Endothelial cell of umbilical vein (primary cell): ENCODE measurements at regions not wholly inside any gene's neighbourhood (a gene's known extent, or its start where the extent isn't known, plus 50 kb on each side); places are given as distances from the start of the nearest gene placed in this dataset.

ENCODE experiments used
- BruUV-seq: library from RNA; stranded (reverse); fragments of 400-500 nt; replicated peaks from 2 replicates; lab custom pipeline; 2021; lab: Mats Ljungman, UMichigan
- CTCF ChIA-PET: fragments of 300-600, 350-600 bp; sonication (Branson Sonifier 250); formaldehyde crosslinking; loops from one replicate; lab custom pipeline; 2021; ENCODE audit warnings: antibody characterized with exemption, inconsistent platforms; lab: Charles Lee
- POLR2A ChIA-PET: fragments of 300-600, 350-600 bp; sonication (Branson Sonifier 250); formaldehyde crosslinking; loops from one replicate; lab custom pipeline; 2021; ENCODE audit warnings: antibody characterized with exemption, inconsistent platforms; lab: Charles Lee
- DNase-seq: peaks from one replicate; pipeline ENCODE4 v3.0.0-alpha.2; 2011; ENCODE audit warnings: low read depth, low spot score
- FAIRE-seq: peaks from 2 replicates; lab custom pipeline; 2011; peaks lifted over from hg19 to GRCh38; lab: Jason Lieb, UNC
- H2AFZ ChIP-seq: 2 replicates; pipeline ENCODE4 v1.6.0; 2012; ENCODE audit warnings: low read depth, low read length, control low read depth, inconsistent platforms
- H3K27ac ChIP-seq: 2 replicates; pipeline ENCODE4 v1.5.1; 2011; ENCODE audit warnings: low read depth, mild to moderate bottlenecking, control low read depth, low read length, moderate library complexity; ENCODE audit not compliant: insufficient read depth
- H3K27me3 ChIP-seq, 2 experiments: 2 replicates each; pipeline versions ENCODE4 v1.6.0 to v1.6.1; 2011; ENCODE audit warnings: low read length in 2 of 2, mixed read lengths in 1 of 2; ENCODE audit not compliant: control insufficient read depth in 2 of 2, insufficient read depth in 2 of 2
- H3K36me3 ChIP-seq, 2 experiments: 2 replicates in 1 of 2; 3 replicates in 1 of 2; pipeline ENCODE4 v1.5.1; 2011; ENCODE audit warnings: low read length in 2 of 2, mild to moderate bottlenecking in 1 of 2, moderate library complexity in 1 of 2; ENCODE audit not compliant: control insufficient read depth in 2 of 2, insufficient read depth in 2 of 2; ENCODE audit errors: extremely low read depth in 1 of 2
- H3K4me1 ChIP-seq: 3 replicates; pipeline ENCODE4 v1.5.1; 2011; ENCODE audit warnings: mild to moderate bottlenecking, low read length; ENCODE audit not compliant: control insufficient read depth, insufficient read depth; ENCODE audit errors: extremely low read depth
- H3K4me2 ChIP-seq: 2 replicates; pipeline ENCODE4 v1.6.1; 2011; ENCODE audit warnings: low read length, control low read depth, mixed read lengths; ENCODE audit not compliant: insufficient read depth
- H3K4me3 ChIP-seq, 3 experiments: fragments of 200-600 bp in 1 of 3; sonication (generic), shearing (Covaris generic) in 1 of 3; replicated peaks in 1 of 3; 2 replicates each; pipeline ENCODE4 v1.5.1; 2011 to 2016; ENCODE audit warnings: control low read depth in 3 of 3, low read length in 3 of 3, mild to moderate bottlenecking in 2 of 3, inconsistent platforms in 1 of 3, low read depth in 1 of 3, moderate library complexity in 1 of 3; ENCODE audit not compliant: insufficient read depth in 1 of 3
- H3K79me2 ChIP-seq: 2 replicates; pipeline ENCODE4 v1.6.0; 2012; ENCODE audit warnings: low read length, inconsistent platforms; ENCODE audit not compliant: control insufficient read depth, insufficient read depth
- H3K9ac ChIP-seq: replicated peaks from 2 replicates; pipeline ENCODE3; 2011; ENCODE audit warnings: low read length, control low read depth; ENCODE audit not compliant: insufficient read depth; ENCODE audit errors: extremely low read depth
- H3K9me1 ChIP-seq: replicated peaks from 3 replicates; pipeline ENCODE4 v1.6.0; 2011; ENCODE audit warnings: mild to moderate bottlenecking, low read length; ENCODE audit not compliant: control insufficient read depth, insufficient read depth; ENCODE audit errors: extremely low read depth
- H3K9me3 ChIP-seq: replicated peaks from 2 replicates; pipeline ENCODE4 v1.5.1; 2012; ENCODE audit warnings: low read length, inconsistent platforms; ENCODE audit not compliant: control insufficient read depth, insufficient read depth
- H4K20me1 ChIP-seq: replicated peaks from 2 replicates; pipeline ENCODE3; 2011; ENCODE audit warnings: mild to moderate bottlenecking, low read length; ENCODE audit not compliant: control insufficient read depth, insufficient read depth; ENCODE audit errors: extremely low read depth
- EZH2 ChIP-seq: IDR thresholded peaks from 2 replicates; pipeline ENCODE4 v1.6.1; 2012; ENCODE audit warnings: borderline replicate concordance, low read depth, mild to moderate bottlenecking, moderate library complexity, low read length, inconsistent platforms; ENCODE audit not compliant: severe bottlenecking
- FOS ChIP-seq: IDR thresholded peaks from 2 replicates; pipeline ENCODE4 v1.6.1; 2011; ENCODE audit warnings: mild to moderate bottlenecking, low read length, moderate library complexity, borderline replicate concordance; ENCODE audit not compliant: insufficient read depth
- GATA2 ChIP-seq: IDR thresholded peaks from 2 replicates; pipeline ENCODE4 v1.7.0; 2011; ENCODE audit warnings: low read depth, mild to moderate bottlenecking, moderate library complexity, mixed read lengths, low read length; ENCODE audit not compliant: insufficient read length, insufficient read depth
- JUN ChIP-seq: IDR thresholded peaks from 2 replicates; pipeline ENCODE4 v1.6.1; 2011; ENCODE audit warnings: borderline replicate concordance, low read depth; ENCODE audit not compliant: insufficient read length, insufficient read depth
- MYC ChIP-seq: IDR thresholded peaks from one replicate; pipeline ENCODE4 v1.6.1; 2011; ENCODE audit warnings: mild to moderate bottlenecking, low read depth, low read length
- POLR2A ChIP-seq: IDR thresholded peaks from 2 replicates; pipeline ENCODE4 v1.6.1; 2012; ENCODE audit warnings: low read depth, mild to moderate bottlenecking, control low read depth, low read length
- POLR2AphosphoS5 ChIP-seq: IDR thresholded peaks from 2 replicates; pipeline ENCODE4 v1.6.1; 2012; ENCODE audit warnings: low read depth, mild to moderate bottlenecking, control low read depth, low read length, moderate library complexity; ENCODE audit not compliant: insufficient read depth
- dilution Hi-C: fragments of 300-500 bp; cut with MboI; formaldehyde crosslinking; loops from one replicate; pipeline ENCODE4 v1.15.0; 2019; ENCODE audit warnings: low sequenced_read_pairs; ENCODE audit not compliant: extremely low pct_ligation_motif_present
- intact Hi-C: fragments of 100-400 bp; cut with micrococcal nuclease; formaldehyde crosslinking; loops from one replicate; pipeline ENCODE4 v1.10.0; 2022
- TF ChIP-seq, protein P1 (sequence below): IDR thresholded peaks from 2 replicates; pipeline ENCODE4 v1.6.1; 2011; ENCODE audit not compliant: insufficient read depth, insufficient read length
- TF ChIP-seq, protein P2 (sequence below), 2 donors: IDR thresholded peaks; 1 replicate in 1 of 2; 2 replicates in 1 of 2; pipeline ENCODE4 v1.5.1; 2011; ENCODE audit warnings: low read length in 2 of 2, mild to moderate bottlenecking in 2 of 2, moderate library complexity in 2 of 2, control low read depth in 1 of 2, inconsistent platforms in 1 of 2, low read depth in 1 of 2; ENCODE audit not compliant: insufficient read depth in 1 of 2; ENCODE audit errors: extremely low read depth in 1 of 2

DNA sequence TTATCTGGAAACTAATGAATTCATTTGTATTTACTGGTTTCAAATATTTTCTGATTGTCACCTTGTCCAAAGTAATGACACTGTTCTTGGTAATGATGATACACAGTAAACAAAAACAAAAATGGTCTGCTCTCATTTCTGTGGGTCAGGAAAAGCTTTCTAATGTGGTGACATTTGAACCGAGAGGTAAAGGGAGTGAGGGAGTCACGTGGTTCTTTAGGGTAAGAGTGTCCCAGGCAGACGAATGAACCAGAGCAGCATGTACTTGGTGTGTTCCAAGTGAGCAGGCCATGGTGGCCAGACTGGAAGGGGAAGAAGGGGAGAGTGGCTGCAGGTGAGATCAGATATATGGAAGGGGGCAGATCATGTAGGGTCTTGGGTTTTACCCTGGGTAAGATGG, 247.0 kb upstream of the SLC30A5 start:
- DNase-seq (no peak), FAIRE-seq (no peak)
- BruUV-seq, result no TSS peak

More for the DNA sequence above, 247.0 kb upstream of the SLC30A5 start:
- H3K9ac ChIP-seq, result no peak overlapping the region
- H3K27ac ChIP-seq, result no peak overlapping the region
- no peaks in the 10 kb centered on the region for H3K79me2 ChIP-seq
- no peaks in the 10 kb centered on the region for H4K20me1 ChIP-seq
- H3K27me3 ChIP-seq, result no peaks in the 10 kb centered on the region
- H3K36me3 ChIP-seq, result no peaks in the 10 kb centered on the region
- dilution Hi-C loops (no loop called here), intact Hi-C loops (no loop called here)
- H3K4me3 ChIP-seq, result no peak overlapping the region
- peaks cover 2% of the 10 kb centered on the region for H3K9me1 ChIP-seq
- H2AFZ ChIP-seq, result no peak overlapping the region
- CTCF ChIA-PET, result no interaction called here
- TF ChIP-seq, protein P1, sequence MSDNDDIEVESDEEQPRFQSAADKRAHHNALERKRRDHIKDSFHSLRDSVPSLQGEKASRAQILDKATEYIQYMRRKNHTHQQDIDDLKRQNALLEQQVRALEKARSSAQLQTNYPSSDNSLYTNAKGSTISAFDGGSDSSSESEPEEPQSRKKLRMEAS, result no peak
- TF ChIP-seq FOS, result no peak
- TF ChIP-seq MYC, result no peak
- no peak for TF ChIP-seq GATA2
- no peak for TF ChIP-seq EZH2
- no peak for TF ChIP-seq JUN
- TF ChIP-seq, protein P2, sequence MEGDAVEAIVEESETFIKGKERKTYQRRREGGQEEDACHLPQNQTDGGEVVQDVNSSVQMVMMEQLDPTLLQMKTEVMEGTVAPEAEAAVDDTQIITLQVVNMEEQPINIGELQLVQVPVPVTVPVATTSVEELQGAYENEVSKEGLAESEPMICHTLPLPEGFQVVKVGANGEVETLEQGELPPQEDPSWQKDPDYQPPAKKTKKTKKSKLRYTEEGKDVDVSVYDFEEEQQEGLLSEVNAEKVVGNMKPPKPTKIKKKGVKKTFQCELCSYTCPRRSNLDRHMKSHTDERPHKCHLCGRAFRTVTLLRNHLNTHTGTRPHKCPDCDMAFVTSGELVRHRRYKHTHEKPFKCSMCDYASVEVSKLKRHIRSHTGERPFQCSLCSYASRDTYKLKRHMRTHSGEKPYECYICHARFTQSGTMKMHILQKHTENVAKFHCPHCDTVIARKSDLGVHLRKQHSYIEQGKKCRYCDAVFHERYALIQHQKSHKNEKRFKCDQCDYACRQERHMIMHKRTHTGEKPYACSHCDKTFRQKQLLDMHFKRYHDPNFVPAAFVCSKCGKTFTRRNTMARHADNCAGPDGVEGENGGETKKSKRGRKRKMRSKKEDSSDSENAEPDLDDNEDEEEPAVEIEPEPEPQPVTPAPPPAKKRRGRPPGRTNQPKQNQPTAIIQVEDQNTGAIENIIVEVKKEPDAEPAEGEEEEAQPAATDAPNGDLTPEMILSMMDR (IDR thresholded peaks at IDR 0.05; ENCODE audit: extremely low read depth in 1 of 2, insufficient read depth in 1 of 2, low read depth in 1 of 2, low read length in 2 of 2), result no peak
- TF ChIP-seq POLR2A, result no peak
- no peak for TF ChIP-seq POLR2AphosphoS5
- POLR2A ChIA-PET, result no interaction called here
- H3K4me1 ChIP-seq, result no peaks in the 10 kb centered on the region
- H3K4me2 ChIP-seq, result no peak overlapping the region
- H3K9me3 ChIP-seq, result no peaks in the 10 kb centered on the region
